GM23338 (cell line): ENCODE measurements at regions not wholly inside any gene's neighbourhood (a gene's known extent, or its start where the extent isn't known, plus 50 kb on each side); places are given as distances from the start of the nearest gene placed in this dataset.

Experiments used
- ATAC-seq: fragments of 200-7000 bp; cut with Tn5 transposase; 3 replicates; pipeline ENCODE4 v1.9.1; 2020
- DNase-seq: peaks from one replicate; pipeline ENCODE4 v3.0.0-alpha.2; 2015; ENCODE audit warnings: low spot score
- H2AFZ ChIP-seq: fragments of 200-600 bp; sonication (generic); 2 replicates; pipeline ENCODE4 v1.8.0; 2016; ENCODE audit warnings: antibody characterized with exemption, mild to moderate bottlenecking, moderate library complexity
- H3F3A ChIP-seq: fragments of 200-600 bp; sonication (generic); replicated peaks from 2 replicates; pipeline ENCODE4 v1.8.0; 2017; ENCODE audit warnings: antibody characterized with exemption, mixed run types, low read depth
- H3K27ac ChIP-seq: fragments of 200-600 bp; sonication (generic); 2 replicates; pipeline ENCODE4 v1.6.1; 2016; ENCODE audit warnings: low read depth
- H3K27me3 ChIP-seq: fragments of 200-600 bp; sonication (generic); 2 replicates; pipeline ENCODE4 v1.8.0; 2016; ENCODE audit warnings: mild to moderate bottlenecking, mixed run types, moderate library complexity; ENCODE audit not compliant: insufficient read depth
- H3K36me3 ChIP-seq: fragments of 200-600 bp; sonication (generic); 2 replicates; pipeline ENCODE4 v1.8.0; 2016; ENCODE audit warnings: mild to moderate bottlenecking; ENCODE audit not compliant: insufficient read depth
- H3K4me1 ChIP-seq: fragments of 200-600 bp; sonication (generic); 2 replicates; pipeline ENCODE4 v1.8.0; 2016; ENCODE audit warnings: mild to moderate bottlenecking, moderate library complexity; ENCODE audit not compliant: insufficient read depth
- H3K4me2 ChIP-seq: fragments of 200-600 bp; sonication (generic); 2 replicates; pipeline ENCODE4 v1.7.1; 2017; ENCODE audit warnings: mixed run types
- H3K4me3 ChIP-seq: fragments of 200-600 bp; sonication (generic); 2 replicates; pipeline ENCODE4 v1.6.1; 2016; ENCODE audit warnings: mixed run types
- H3K79me2 ChIP-seq: fragments of 200-600 bp; sonication (generic); replicated peaks from 2 replicates; pipeline ENCODE4 v1.8.0; 2017; ENCODE audit warnings: mild to moderate bottlenecking; ENCODE audit not compliant: insufficient read depth
- H3K9me2 ChIP-seq: fragments of 200-600 bp; sonication (generic); 2 replicates; pipeline ENCODE4 v1.8.0; 2017; ENCODE audit not compliant: insufficient read depth
- H4K20me1 ChIP-seq: fragments of 200-600 bp; sonication (generic); replicated peaks from 2 replicates; pipeline ENCODE4 v1.8.0; 2017; ENCODE audit warnings: mild to moderate bottlenecking; ENCODE audit not compliant: insufficient read depth
- H3K27ac Mint-ChIP-seq: 2 replicates; pipeline ENCODE4 v1.8.0; 2020; ENCODE audit warnings: inconsistent platforms, mild to moderate bottlenecking, moderate library complexity, mixed read lengths
- H3K27me3 Mint-ChIP-seq: 3 replicates; pipeline ENCODE4 v1.8.0; 2022; ENCODE audit warnings: low read depth, mild to moderate bottlenecking, moderate library complexity, mixed read lengths, inconsistent platforms; ENCODE audit not compliant: insufficient read depth, poor library complexity
- H3K36me3 Mint-ChIP-seq: 3 replicates; pipeline ENCODE4 v1.8.0; 2021; ENCODE audit warnings: low read depth, mild to moderate bottlenecking, inconsistent platforms, moderate library complexity, mixed read lengths
- H3K4me1 Mint-ChIP-seq: 3 replicates; pipeline ENCODE4 v1.8.0; 2020; ENCODE audit warnings: mild to moderate bottlenecking, inconsistent platforms, mixed read lengths
- H3K4me3 Mint-ChIP-seq: 3 replicates; pipeline ENCODE4 v1.8.0; 2021; ENCODE audit warnings: moderate library complexity, mild to moderate bottlenecking, inconsistent platforms, mixed read lengths
- H3K9me3 Mint-ChIP-seq: 3 replicates; pipeline ENCODE4 v1.8.0; 2020; ENCODE audit warnings: moderate library complexity, mild to moderate bottlenecking, inconsistent platforms, mixed read lengths
- CREB1 ChIP-seq: fragments of 250-450 bp; sonication (Bioruptor Pico); IDR thresholded peaks from 2 replicates; pipeline ENCODE4 v1.5.0; 2020; ENCODE audit warnings: low read depth, mild to moderate bottlenecking, moderate library complexity
- EZH2 ChIP-seq: fragments of 200-600 bp; sonication (generic); IDR thresholded peaks from one replicate; pipeline ENCODE4 v1.8.0; 2017; ENCODE audit warnings: antibody characterized with exemption, mild to moderate bottlenecking, low read depth; ENCODE audit not compliant: unreplicated experiment
- EZH2phosphoT487 ChIP-seq: fragments of 200-600 bp; sonication (generic); IDR thresholded peaks from one replicate; pipeline ENCODE4 v1.8.1; 2018; ENCODE audit warnings: antibody characterized with exemption; ENCODE audit not compliant: unreplicated experiment
- JUNB ChIP-seq: IDR thresholded peaks from one replicate; pipeline ENCODE4 v1.6.1; 2016; ENCODE audit warnings: antibody characterized with exemption; ENCODE audit not compliant: unreplicated experiment
- NANOG ChIP-seq: IDR thresholded peaks from 2 replicates; pipeline ENCODE4 v1.6.1; 2016; ENCODE audit warnings: antibody characterized with exemption, borderline replicate concordance
- POLR2AphosphoS5 ChIP-seq: IDR thresholded peaks from 2 replicates; pipeline ENCODE4 v1.6.1; 2016; ENCODE audit warnings: antibody characterized with exemption, low read depth
- STAT1 ChIP-seq: IDR thresholded peaks from one replicate; pipeline ENCODE4 v1.6.1; 2016; ENCODE audit warnings: antibody characterized with exemption; ENCODE audit not compliant: unreplicated experiment
- ZNF331 ChIP-seq: fragments of 250-450 bp; sonication (Bioruptor Pico); IDR thresholded peaks from 2 replicates; pipeline ENCODE4 v1.5.0; 2020; ENCODE audit warnings: low read depth, mild to moderate bottlenecking, moderate library complexity
- TF ChIP-seq, protein P1 (sequence below): IDR thresholded peaks from 2 replicates; pipeline ENCODE4 v1.6.1; 2016; ENCODE audit warnings: antibody characterized with exemption
- TF ChIP-seq, protein P2 (sequence below): IDR thresholded peaks from one replicate; pipeline ENCODE4 v1.6.1; 2018; ENCODE audit warnings: antibody characterized with exemption; ENCODE audit not compliant: unreplicated experiment
- TF ChIP-seq, protein P3 (sequence below): fragments of 250-450 bp; sonication (Bioruptor Pico); IDR thresholded peaks from 2 replicates; pipeline ENCODE4 v1.5.0; 2020; ENCODE audit warnings: mild to moderate bottlenecking, moderate library complexity

DNA sequence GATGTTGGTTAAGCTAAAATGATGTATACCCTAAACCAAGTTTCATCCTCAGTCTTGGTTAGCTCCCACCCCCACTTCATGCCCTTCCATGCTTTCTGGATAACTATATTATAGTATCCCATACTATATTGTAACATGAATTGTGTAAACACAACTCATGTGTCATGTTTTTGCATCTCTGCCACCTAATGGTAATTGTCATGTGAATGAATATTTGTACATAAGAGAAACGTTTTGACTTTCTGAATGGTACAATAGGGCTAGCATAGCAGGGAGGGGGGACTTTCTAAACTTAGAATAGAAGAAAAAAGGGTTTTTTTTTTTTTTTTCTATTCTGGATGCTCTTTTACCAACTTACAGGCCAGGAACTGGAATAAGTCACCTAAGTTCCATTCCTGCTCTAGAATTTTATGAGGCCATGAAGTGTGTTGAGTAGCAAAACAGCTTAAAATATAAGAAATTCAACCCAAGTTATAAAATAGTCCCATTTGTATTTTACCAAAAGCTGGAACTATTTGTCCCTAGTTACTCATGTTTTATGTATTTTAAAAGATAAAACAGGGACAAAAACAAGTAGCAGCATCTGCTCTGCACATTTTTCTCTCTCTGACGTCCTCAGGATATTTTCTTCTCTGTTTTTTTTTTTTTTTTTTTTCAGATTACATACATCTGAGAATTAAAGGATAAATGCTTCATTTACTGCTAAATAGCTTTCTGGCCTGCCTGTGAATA is 77.4 kb downstream of the HLX start:
- Histone ChIP-seq H3K79me2 (no peaks in the 10 kb centered on the region), H3K9me2 (no peaks in the 10 kb centered on the region), H2AFZ (no peak overlapping the region), H3K36me3 (no peaks in the 10 kb centered on the region), H3K4me3 (no peak overlapping the region), H3F3A (no peaks in the 10 kb centered on the region), H3K4me2 (no peak overlapping the region), H4K20me1 (no peaks in the 10 kb centered on the region), H3K4me1 (no peaks in the 10 kb centered on the region), H3K27ac (no peak overlapping the region), H3K27me3 (no peaks in the 10 kb centered on the region)
- no peak for DNase-seq
- Mint-ChIP-seq H3K27me3 (no peaks in the 10 kb centered on the region), H3K4me3 (no peak overlapping the region), H3K9me3 (no peaks in the 10 kb centered on the region), H3K27ac (no peak overlapping the region), H3K4me1 (no peaks in the 10 kb centered on the region), H3K36me3 (no peaks in the 10 kb centered on the region)
- ATAC-seq: no peak
- no peak for TF ChIP-seq POLR2AphosphoS5
- TF ChIP-seq ZNF331 (CRISPR knock-in tag): no peak
- TF ChIP-seq, protein P1, sequence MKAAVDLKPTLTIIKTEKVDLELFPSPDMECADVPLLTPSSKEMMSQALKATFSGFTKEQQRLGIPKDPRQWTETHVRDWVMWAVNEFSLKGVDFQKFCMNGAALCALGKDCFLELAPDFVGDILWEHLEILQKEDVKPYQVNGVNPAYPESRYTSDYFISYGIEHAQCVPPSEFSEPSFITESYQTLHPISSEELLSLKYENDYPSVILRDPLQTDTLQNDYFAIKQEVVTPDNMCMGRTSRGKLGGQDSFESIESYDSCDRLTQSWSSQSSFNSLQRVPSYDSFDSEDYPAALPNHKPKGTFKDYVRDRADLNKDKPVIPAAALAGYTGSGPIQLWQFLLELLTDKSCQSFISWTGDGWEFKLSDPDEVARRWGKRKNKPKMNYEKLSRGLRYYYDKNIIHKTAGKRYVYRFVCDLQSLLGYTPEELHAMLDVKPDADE: no peak
- TF ChIP-seq, protein P2, sequence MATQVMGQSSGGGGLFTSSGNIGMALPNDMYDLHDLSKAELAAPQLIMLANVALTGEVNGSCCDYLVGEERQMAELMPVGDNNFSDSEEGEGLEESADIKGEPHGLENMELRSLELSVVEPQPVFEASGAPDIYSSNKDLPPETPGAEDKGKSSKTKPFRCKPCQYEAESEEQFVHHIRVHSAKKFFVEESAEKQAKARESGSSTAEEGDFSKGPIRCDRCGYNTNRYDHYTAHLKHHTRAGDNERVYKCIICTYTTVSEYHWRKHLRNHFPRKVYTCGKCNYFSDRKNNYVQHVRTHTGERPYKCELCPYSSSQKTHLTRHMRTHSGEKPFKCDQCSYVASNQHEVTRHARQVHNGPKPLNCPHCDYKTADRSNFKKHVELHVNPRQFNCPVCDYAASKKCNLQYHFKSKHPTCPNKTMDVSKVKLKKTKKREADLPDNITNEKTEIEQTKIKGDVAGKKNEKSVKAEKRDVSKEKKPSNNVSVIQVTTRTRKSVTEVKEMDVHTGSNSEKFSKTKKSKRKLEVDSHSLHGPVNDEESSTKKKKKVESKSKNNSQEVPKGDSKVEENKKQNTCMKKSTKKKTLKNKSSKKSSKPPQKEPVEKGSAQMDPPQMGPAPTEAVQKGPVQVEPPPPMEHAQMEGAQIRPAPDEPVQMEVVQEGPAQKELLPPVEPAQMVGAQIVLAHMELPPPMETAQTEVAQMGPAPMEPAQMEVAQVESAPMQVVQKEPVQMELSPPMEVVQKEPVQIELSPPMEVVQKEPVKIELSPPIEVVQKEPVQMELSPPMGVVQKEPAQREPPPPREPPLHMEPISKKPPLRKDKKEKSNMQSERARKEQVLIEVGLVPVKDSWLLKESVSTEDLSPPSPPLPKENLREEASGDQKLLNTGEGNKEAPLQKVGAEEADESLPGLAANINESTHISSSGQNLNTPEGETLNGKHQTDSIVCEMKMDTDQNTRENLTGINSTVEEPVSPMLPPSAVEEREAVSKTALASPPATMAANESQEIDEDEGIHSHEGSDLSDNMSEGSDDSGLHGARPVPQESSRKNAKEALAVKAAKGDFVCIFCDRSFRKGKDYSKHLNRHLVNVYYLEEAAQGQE: no peak
- TF ChIP-seq EZH2phosphoT487: no peak
- TF ChIP-seq CREB1: no peak
- no peak for TF ChIP-seq JUNB
- no peak for TF ChIP-seq EZH2
- TF ChIP-seq STAT1: no peak
- TF ChIP-seq NANOG: no peak
- TF ChIP-seq, protein P3, sequence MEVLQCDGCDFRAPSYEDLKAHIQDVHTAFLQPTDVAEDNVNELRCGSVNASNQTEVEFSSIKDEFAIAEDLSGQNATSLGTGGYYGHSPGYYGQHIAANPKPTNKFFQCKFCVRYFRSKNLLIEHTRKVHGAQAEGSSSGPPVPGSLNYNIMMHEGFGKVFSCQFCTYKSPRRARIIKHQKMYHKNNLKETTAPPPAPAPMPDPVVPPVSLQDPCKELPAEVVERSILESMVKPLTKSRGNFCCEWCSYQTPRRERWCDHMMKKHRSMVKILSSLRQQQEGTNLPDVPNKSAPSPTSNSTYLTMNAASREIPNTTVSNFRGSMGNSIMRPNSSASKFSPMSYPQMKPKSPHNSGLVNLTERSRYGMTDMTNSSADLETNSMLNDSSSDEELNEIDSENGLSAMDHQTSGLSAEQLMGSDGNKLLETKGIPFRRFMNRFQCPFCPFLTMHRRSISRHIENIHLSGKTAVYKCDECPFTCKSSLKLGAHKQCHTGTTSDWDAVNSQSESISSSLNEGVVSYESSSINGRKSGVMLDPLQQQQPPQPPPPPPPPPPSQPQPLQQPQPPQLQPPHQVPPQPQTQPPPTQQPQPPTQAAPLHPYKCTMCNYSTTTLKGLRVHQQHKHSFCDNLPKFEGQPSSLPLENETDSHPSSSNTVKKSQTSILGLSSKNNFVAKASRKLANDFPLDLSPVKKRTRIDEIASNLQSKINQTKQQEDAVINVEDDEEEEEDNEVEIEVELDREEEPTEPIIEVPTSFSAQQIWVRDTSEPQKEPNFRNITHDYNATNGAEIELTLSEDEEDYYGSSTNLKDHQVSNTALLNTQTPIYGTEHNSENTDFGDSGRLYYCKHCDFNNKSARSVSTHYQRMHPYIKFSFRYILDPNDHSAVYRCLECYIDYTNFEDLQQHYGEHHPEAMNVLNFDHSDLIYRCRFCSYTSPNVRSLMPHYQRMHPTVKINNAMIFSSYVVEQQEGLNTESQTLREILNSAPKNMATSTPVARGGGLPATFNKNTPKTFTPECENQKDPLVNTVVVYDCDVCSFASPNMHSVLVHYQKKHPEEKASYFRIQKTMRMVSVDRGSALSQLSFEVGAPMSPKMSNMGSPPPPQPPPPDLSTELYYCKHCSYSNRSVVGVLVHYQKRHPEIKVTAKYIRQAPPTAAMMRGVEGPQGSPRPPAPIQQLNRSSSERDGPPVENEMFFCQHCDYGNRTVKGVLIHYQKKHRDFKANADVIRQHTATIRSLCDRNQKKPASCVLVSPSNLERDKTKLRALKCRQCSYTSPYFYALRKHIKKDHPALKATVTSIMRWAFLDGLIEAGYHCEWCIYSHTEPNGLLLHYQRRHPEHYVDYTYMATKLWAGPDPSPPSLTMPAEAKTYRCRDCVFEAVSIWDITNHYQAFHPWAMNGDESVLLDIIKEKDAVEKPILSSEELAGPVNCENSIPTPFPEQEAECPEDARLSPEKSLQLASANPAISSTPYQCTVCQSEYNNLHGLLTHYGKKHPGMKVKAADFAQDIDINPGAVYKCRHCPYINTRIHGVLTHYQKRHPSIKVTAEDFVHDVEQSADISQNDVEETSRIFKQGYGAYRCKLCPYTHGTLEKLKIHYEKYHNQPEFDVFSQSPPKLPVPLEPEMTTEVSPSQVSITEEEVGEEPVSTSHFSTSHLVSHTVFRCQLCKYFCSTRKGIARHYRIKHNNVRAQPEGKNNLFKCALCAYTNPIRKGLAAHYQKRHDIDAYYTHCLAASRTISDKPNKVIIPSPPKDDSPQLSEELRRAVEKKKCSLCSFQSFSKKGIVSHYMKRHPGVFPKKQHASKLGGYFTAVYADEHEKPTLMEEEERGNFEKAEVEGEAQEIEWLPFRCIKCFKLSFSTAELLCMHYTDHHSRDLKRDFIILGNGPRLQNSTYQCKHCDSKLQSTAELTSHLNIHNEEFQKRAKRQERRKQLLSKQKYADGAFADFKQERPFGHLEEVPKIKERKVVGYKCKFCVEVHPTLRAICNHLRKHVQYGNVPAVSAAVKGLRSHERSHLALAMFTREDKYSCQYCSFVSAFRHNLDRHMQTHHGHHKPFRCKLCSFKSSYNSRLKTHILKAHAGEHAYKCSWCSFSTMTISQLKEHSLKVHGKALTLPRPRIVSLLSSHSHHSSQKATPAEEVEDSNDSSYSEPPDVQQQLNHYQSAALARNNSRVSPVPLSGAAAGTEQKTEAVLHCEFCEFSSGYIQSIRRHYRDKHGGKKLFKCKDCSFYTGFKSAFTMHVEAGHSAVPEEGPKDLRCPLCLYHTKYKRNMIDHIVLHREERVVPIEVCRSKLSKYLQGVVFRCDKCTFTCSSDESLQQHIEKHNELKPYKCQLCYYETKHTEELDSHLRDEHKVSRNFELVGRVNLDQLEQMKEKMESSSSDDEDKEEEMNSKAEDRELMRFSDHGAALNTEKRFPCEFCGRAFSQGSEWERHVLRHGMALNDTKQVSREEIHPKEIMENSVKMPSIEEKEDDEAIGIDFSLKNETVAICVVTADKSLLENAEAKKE: no peak
